ENCODE measurements at regions not wholly inside any gene's neighbourhood (a gene's known extent, or its start where the extent isn't known, plus 50 kb on each side); places are given as distances from the start of the nearest gene placed in this dataset.

DNA sequence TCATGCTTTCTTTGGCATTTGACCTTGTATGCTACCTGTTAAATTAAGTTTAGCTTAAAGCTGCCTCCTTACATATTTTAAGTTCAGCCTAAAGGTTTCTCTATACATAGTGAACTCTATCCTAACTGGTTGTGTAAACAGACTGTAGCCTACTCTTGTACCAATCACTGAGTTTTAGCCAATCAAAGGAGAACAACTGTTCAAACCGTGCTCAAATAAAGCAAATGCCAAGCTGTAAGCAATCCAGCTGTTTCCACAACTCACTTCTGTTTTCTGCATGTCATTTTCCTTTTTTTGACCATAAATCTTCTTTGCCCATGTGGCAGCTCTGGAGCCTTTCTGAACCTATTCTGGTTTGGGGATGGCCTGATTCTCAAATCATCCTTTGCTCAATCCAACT lies 1603.8 kb upstream of the ACVR2A start:
- no peak for DNase-seq (ENCODE audit: low read depth in 2 of 2)

DNA sequence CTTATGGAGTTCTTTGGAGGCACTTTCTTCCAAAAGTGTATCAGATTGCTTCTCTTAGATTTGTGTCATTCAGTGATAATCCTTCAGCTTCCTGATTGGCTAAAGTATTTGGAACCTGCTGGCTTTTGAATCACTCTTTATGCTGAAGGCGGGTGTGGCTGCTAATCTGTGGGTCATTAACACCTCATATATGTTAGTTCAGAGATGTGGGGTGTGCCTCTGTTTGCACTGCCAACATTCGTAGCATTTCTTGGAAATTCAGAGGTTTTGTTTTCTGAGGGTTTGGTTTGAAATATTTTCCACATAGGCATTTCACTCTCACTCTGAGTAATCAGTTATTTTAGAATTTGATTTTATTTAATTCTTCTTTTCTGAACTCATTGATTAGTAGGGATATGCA lies 1604.4 kb upstream of the ACVR2A start:
- no peak for DNase-seq (ENCODE audit: low read depth in 2 of 2)

DNA sequence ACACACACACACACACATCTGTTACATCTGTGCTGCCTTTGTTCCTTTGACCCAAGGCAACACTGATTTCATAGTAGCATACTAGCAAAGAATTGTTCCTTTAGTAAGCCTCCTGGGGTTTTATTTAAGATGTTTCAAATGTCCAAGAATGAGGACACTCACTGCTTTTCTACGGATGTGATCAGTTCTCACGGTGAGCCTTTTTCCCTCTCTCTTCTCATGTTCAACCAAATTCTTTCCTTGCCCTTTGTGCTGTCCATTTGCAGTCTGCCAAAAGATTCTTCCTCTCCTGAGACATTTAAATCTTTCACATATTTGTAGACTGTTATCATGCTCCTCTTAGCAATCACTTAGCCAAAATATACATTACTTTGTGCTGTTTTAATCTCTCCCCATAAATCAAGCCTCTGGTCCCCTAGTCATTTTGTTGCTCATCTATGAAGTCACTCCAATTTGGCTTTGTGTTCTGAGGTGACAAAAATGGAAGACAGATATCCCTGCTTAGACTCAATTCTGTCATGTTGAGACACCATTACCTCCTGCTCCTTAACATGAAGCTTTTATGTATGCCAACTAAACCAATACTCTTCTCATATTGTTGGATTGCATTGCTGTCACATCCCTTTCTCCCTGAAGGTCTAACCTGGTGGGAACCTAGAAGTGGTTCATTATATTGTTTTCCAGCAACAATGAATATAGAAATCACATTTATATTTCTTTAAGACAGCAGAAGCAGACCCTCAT lies 1605.3 kb upstream of the ACVR2A start:
- DNase-seq (ENCODE audit: low read depth in 2 of 2): no peak

DNA sequence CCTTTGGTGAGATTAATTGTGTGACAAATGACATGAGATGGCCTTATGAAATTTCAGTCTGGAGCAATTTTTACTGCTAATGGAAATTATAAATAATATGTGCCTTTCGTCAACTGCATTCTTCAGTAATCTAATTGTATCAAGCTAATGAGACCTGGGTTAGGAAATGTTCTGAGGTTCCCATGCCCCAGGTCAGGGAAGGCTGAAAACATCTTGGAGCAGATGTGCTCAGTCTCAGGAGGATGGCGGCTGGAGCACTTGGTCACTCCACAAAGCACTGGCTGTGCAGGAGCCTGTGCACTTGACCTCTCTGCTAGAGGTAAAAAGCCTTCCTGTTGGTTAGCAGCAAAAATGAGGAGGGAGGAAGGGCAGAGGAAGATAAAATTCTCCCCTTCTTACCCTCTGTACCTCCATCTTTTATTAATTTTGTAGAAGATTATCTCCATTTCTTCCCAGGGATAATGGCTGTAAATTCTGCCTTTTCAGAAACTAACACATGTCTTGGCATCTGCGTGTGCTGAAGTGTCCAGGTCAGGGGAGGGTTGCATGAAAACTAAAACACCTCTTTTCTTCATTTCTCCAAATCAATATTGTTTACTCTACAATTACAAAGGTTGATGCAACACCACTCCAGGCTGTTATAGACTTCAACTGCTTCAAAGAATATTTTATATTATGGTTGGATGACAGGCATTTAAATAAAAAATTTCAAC lies 1606.4 kb upstream of the ACVR2A start:
- DNase-seq (ENCODE audit: low read depth in 2 of 2): no peak

DNA sequence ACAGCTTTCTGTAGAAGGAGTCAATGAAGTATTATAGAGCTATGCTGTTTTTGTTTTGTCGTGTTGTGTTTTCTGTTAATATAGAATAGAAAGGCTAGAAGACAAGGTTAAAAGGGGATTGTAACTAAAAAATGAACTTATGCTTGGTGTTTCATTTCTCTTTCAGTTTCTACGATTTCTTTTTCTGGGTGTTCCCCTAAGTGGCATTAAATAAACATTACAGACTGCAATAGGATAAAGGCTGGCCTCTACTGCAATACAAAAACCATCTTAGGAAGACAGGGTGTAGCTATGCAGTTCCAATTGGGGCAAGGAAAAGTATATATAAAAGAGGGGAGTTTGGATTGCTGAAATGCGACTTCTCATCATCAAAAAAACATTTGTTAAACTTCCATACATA lies 1609.7 kb upstream of the ACVR2A start:
- no peak for DNase-seq (ENCODE audit: low read depth in 2 of 2)

DNA sequence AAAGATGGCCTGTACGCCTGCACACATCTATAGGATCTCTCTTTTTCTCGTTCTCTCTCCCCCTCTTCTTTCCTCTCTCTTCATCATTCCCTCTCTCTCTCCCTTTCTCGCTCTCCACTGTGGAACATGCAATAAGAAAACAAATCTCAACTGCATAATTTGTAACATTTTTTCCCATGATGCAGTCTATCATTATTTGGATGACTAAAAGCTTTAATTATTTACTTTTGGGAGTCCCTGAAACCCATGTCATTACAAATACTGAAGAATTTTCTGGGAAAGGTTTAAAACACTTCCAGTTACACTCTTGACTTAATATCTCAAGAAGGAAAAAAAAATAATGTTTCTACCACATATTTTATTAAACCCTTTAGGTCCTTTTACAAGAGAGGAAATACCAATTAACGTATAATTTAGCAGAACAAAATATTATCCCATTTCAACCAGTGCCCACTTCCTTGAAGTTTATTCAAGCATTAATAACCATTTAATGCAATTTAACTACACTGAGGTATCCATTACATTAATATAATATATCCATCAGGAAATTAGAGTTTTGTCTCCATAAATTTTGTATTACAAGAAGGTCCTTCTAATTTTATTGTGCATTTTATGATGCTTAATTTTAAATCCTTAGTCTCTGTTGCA lies 1615.2 kb upstream of the ACVR2A start:
- DNase-seq (ENCODE audit: low read depth in 2 of 2): no peak

DNA sequence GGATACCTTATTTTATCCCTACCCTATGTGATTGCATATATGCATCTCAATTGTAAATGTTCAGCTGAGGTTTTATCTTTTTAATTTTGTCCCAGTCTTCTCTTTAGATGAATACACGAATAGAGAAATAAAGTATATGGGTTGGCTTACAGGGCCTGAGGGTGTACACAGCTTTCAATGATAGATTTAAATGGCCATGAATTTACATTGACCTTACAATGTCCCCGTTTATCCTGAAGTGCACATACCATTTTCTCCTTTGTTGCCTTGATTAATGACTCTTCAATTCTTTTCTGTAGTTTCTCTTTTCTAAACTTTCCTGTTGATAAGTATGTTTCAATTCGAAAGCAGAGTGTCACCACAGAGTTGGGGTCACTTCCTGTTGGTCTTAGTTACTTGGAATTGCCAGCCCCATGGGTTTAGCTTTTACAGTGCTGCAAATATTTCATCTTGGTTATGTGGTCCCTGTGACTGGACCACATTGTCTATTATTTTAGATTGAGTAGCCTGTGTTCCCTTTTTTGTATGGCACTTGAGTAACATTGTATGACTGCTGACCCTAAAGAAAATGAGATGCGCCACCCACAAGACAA lies 1616.3 kb upstream of the ACVR2A start:
- no peak for DNase-seq (ENCODE audit: low read depth in 2 of 2)

DNA sequence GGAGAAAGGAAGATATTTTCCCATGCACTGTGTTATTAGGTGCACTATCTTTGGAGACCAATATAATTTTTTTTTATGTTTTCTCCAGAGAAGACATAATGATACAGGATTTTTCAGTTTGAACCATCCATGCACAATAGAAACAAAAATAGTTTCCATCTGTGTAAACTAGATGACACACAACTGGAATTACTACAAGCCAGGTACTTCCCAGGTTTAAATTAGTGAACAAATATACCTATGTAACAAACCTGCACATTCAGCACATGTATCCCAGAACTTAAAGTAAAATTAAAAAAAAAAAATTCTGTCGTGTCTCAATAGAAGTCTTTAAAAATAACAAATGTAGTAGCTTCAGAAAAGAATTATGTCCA lies 1616.8 kb upstream of the ACVR2A start:
- DNase-seq (ENCODE audit: low read depth in 2 of 2): no peak

DNA sequence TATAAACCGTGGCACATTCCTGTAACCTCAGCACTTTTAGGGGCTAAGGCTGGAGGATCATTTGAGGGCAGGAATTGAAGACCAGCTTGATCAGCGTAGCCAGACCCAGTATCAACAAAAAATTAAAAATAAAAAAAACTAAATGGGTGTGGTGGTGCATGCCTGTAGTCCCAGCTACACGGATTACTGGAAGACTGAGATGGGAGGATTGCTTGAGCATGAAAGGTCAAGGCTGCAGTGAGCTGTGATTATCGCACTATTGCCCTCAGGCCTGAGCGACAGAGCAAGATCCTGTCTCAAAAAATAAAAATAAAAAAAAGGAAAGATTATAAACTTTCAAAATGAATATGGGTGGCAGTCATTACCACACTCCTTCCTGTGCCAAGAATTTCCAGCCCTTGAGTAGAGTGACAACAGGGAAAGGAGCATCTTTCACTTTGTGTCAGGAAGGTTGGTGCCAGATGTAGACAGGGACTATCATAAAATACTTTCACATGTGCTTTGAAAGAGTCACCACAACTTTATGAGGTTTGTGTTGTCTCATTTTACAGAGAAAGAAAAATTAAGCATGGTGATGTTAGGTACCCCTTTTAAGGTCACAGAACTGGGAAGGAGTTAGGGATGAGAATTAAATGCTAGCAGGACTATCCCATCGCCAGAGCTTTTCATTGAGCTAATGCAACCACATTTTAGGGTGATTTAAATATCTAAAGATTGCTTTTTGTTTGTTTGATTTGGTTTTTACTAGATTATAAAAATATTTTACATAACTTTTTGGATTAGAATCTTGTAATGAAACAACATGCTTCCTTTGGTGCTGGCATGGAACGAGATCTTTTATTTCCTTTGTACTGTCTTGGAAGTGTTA lies 1617.4 kb upstream of the ACVR2A start:
- DNase-seq (ENCODE audit: low read depth in 2 of 2): no peak

DNA sequence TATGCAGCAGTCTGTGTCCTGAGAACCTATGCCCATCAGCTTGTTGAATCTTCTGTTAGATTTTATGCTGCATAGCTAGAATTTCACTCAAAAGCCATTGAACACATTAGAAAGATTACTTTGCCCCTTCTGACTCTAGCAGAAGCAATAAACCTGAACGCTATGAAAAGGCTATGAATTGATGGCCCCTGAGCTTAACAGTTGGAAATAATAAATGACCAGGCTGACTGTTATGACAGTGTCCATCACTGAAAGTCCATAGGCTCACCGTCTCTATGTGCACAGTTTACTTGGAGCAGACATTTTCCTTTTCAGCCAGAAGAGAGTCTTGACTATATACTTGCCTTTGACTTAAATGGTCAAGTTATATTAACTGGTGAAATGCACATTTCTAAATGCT lies 1618.8 kb upstream of the ACVR2A start:
- DNase-seq (ENCODE audit: low read depth in 2 of 2): no peak

DNA sequence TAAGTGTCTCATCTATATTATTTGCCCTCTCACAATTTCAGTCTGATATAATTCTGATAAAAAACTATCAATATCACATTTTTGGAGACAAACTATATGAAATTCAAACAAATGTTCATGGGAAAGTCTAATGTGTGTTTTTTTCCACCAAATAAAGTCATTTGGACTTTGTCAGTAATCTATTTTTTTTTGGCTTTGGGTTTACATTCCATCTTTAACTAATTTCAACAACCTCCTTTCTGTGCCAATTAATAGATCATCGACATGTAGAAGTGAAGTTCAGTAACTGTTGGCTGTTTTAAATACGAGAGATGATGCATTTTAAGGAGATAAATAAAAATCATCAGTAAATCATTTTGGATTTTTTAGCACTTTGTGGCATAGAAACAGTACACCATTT lies 1623.0 kb upstream of the ACVR2A start:
- no peak for DNase-seq (ENCODE audit: low read depth in 2 of 2)

DNA sequence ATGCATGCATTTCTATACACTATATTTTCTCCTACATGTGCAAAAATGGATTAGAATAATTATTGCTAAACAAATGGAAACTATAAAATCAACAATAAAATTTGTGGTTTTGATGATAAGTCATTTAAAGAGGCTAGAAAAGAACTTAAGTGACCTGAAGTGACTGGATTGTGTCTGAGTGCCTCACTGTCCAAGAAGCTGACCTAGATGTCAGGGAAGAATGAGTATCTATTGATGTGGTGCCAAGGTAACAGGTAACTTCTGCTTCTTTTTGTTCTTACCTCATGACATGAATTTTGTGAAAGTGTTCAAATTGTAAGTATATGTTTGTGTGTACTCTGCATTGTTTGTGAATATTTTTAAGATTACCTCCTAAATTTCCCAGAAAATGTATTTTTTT lies 1623.9 kb upstream of the ACVR2A start:
- DNase-seq (ENCODE audit: low read depth in 2 of 2): no peak

DNA sequence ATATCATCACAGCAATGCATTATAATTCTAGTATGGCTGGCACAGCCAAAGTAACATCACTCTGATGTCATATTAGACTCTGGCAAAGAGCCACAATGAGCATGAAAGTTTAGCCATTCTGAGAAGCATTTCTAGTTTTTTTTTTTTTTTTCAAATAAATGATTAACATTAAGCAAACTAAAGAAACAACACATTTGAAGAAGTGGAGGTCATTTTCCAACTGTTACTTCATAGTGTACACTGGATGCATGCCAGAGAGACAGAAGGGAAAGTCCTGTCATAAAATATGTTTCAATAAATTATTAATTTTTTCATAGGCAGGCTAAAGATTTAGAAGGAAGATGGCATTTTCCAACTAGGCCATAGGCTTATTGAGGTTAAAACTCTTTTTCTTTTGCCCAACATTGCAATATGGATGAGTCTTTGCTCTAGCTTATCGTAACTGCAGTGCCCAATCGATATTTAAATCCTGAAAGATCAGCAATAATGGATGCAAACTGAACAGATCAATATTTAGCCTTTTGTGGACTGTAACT lies 1630.4 kb upstream of the ACVR2A start:
- DNase-seq (ENCODE audit: low read depth in 2 of 2): no peak

DNA sequence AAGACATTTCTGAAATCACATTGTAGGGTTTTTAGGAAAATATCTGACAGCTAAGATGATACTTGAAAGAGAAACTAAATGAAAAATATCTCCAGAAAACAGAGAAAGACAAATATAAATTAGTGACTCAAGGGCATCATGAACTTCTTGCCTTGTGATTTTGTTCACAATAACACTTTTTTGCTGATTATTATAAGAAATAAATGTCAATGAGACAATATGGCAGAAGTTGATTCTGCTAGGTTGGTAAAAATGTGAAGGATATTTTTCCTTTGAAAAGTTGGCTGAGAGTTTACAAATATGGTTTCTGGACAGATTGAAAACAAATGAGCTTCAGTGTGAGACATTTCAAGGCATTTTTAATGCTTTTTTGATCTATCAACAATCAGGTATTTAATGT lies 1631.2 kb upstream of the ACVR2A start:
- DNase-seq (ENCODE audit: low read depth in 2 of 2): no peak

DNA sequence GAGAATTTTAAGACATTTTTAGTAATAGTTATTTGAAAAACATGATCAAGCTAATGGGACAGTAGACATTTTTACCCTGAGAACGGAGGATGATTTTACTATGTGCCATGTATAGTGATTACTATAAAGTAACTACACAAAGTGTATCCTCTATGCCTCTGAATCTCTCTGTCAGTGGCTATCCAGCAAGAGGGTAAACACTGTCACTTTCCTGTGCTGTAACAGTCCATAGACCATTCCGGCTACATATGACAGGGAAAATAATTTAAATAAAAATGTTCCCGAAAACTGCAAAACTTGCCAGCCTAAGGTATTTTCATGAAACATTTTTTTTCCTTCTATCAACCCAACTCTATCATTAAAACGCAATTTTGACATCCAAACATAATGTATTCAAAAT lies 1632.2 kb upstream of the ACVR2A start:
- DNase-seq (ENCODE audit: low read depth in 2 of 2): no peak

DNA sequence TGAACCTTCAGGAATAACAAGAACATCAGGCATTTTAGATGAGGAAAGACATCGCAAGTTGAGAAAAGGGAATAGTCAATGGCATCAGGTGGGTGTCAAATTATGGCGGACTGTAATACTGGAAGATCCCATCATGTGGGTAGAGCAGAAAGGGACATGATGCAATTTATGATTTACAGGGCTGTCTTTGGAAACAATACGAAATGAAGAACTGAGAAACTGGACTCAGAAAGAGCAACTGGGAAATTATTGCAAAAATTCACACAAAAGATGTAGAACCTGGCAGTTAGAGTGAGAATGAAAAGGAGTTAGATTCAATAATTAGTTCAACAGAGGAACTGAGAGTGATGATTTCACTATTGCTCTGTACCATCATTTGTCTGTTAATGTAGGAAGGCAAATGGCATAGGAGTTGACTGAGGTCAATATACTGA lies 1635.0 kb upstream of the ACVR2A start:
- no peak for DNase-seq (ENCODE audit: low read depth in 2 of 2)

DNA sequence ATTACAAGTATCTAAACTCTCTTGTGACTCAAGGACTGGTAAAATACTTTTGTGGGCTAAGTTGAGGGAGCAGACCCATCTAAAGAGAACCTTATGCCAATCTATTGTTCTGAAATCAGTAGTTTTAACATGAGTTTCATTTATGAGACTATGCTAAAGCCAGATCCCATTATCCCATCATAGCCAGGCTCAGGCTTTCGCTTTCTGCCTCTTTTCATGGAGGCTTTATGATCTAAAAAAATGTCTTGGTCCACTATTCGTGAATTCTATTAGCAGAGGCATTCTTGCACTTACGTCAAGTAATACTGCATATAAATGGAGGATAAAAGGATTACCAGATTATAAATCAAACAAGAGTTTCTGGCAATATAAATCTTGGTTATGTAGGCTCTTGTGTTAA lies 1636.9 kb upstream of the ACVR2A start:
- DNase-seq (ENCODE audit: low read depth in 2 of 2): no peak

DNA sequence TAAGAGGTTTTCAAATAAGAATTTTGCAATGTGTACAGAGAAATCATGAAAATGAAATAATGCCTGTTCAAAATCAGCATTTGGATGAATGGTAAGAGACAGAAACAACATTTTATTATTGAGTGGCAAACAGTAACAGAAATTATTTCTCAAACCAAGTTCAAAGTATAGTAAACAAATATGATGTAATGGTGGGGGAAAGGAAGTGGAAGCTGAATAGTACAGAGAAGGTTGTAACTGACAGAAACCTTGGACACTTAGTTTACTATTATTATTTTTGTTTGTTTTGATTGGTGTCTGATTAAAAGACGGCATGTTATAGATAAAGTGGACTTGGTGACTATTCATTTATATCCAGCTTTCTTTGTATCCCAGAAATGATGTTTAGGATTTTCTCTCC lies 1637.4 kb upstream of the ACVR2A start:
- DNase-seq (ENCODE audit: low read depth in 2 of 2): no peak

DNA sequence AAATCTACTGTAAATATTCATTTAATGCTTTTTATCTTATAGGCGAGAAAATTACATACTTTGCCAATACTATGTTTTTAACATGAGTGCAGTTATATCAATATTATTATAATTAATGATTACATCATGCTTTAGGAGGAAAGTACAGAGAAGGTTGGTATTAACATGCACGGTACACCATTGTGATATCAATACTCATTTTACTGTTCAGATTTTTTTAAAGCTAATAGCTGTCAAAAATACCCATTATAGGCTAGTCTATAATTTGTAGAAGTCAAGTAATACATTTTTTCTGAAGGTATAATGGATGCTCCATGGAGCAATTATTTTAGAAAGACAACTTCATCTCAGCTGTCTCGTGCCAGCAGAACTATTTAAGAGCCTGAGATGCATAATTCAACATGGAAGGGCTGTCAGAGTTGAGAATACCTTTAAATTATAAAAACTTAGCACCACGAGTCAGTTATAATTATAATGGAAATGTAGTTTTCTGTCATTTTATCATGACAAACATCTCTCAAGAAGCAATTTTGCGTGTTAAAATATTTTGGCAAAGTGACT lies 1641.7 kb upstream of the ACVR2A start:
- DNase-seq (ENCODE audit: low read depth in 2 of 2): no peak

DNA sequence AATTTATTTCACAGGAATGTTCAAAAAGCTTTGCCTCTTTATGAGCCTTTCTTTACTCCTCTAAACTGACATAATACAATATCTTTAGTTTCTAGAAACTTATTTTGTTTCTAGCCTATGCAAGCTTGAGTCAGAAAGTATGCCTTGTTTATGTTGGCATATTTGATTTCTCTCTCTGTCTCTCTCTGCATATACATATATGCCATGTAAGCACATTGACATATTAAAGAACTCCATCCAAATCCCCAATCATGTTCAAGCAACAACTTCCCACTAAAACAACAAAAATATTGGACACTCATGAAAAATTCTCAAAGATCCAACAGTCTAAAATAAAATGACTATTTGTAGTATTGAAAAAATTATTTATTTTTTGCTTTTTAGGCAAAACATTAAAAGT lies 1651.2 kb upstream of the ACVR2A start:
- DNase-seq (ENCODE audit: low read depth in 2 of 2): no peak

DNA sequence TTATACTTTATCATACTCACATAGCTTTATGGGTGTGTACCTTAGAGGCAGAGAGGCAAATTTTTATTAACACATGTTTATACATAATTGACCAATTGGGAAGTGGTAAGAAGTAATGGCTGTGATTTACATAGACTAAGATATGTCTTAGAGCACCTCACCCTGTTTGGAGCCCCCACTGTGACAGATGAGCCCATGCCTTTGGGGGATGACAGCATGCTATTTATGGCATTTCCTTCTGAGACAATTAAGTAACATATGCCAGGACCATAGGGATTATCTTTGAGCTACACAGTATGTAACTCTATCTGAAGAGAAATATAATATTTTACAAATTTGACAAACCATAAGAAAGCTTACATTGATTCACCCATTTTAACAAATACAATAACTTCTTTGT lies 1655.3 kb upstream of the ACVR2A start:
- no peak for DNase-seq (ENCODE audit: low read depth in 2 of 2)

Data from dermis microvascular lymphatic vessel endothelial cell (primary cell).